ENCODE measurements at regions not wholly inside any gene's neighbourhood (a gene's known extent, or its start where the extent isn't known, plus 50 kb on each side); places are given as distances from the start of the nearest gene placed in this dataset.
A peak's percentile ranks its signal among the peaks of the same experiment; 100 is the strongest.

GRCh38 chr11:129324533-129325175, 51.0 kb upstream of the BARX2 start:
- DNase-seq = no peak

DNA sequence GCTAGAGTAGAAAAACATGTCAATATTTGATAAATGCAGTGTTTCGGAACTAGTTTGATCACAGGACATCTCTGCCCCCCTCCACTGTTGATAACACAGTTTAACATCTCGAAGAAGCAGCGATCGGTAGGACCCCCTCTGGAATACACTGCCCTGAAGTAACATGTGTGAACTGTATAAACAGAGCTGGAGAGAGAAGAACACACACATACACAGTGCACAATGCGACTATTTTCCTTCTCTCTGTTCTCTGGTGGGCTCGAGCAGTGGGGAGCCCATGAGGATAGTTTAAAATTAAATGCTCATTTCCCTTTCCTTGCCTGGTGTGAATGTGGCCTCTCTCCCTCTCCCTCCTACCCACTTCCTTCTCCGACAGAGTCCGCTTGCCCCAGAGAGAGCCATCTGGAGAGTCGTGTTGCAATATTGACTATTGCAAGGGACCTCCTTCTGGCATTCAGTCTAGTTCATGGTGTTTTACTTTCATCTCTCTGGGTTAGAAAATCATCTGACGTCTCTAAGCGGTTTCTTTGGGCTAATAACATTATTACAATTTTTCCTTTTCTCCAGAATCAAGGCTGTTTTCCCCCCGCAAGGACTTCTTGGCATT, 51.6 kb upstream of the BARX2 start:
- peak; percentile 24 for DNase-seq

- no peak for DNase-seq
Measured at GRCh38 chr11:129322941-129323340, 52.7 kb upstream of the BARX2 start.

DNA sequence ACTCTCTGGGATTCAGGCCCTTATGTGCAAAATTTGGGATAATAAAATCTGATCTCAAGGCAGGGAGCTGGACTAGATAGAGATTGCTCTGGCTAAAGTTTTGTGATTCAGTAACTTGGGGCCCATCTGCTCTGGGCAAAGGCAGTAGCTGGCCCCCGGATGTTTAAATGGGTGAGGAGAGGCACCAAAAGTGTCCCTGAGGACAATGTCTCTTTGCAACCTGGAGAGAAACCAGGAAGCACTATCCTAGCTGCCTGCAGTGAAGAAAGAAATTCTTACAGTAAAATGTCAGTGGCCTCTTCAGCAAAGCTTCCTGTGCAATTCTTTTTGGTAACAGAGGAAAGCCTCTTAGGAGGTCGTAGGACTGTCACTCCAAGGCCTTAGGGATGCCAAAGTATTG, 54.6 kb upstream of the BARX2 start:
- no peak for DNase-seq

DNA sequence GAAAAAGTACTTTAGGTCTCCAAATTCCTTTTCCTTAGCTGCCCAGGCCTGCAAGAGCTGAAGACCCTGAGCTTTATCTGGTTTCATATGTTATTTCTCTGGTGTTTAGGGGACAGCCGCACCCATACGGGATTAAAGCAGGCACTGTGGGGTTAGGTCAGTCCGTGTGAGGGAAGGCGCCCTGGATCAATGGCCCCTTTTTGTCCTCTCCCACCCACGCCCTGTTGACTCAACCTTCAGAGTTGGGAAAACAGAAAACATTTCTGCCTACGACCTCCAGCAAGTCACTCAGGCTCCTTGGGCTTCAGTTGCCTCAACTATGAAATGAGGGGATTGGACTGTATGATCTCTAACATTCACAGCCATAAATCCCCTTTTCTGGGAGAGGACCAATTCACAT, 55.2 kb upstream of the BARX2 start:
- no peak for DNase-seq

DNA sequence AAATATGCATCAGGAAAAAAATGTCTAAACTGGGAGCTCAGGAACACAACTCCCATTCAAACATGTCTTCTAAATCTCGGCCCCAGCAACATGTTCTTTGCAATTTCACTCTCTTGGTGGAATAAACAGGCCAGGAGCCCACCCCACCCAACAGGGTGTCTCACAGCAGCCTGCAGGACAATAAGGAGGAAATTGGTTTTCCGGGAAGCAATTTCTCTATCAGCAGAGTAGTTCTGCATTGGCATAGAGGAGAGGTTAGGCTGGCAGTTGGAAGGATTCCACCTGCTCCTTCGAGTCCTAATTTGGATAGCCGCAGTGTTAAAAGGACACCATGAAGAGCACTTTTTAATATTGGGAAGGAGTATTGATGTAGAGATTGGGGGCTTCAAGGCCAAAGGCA, 55.9 kb upstream of the BARX2 start:
- DNase-seq = no peak

GRCh38 chr11:129319201-129319600, 56.4 kb upstream of the BARX2 start:
- no peak for DNase-seq

DNA sequence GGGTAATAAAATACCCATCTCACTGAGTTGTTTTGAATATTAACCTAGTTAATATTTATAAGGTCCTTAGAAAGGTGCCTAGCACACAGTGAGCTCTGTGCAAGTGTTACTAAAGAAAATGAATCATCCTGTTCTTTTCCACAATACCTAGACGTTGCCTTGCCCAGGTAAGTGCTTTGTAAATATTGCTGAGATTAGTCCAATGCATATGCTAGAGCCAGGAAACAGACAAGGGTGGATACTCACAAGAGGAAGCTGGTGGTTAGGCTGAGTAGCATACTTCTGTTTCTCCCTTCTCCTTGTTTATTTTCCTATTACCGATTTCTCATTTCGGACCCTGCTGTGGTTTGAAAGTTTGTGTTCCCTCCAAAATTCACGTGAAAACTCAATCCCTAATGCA, 58.1 kb upstream of the BARX2 start:
- DNase-seq = no peak

GRCh38 chr11:129316781-129317180, 58.9 kb upstream of the BARX2 start:
- no peak for DNase-seq

GRCh38 chr11:129315781-129316579, 59.7 kb upstream of the BARX2 start:
- no peak for DNase-seq

GRCh38 chr11:129314371-129314770, 61.3 kb upstream of the BARX2 start:
- no peak for DNase-seq

DNA sequence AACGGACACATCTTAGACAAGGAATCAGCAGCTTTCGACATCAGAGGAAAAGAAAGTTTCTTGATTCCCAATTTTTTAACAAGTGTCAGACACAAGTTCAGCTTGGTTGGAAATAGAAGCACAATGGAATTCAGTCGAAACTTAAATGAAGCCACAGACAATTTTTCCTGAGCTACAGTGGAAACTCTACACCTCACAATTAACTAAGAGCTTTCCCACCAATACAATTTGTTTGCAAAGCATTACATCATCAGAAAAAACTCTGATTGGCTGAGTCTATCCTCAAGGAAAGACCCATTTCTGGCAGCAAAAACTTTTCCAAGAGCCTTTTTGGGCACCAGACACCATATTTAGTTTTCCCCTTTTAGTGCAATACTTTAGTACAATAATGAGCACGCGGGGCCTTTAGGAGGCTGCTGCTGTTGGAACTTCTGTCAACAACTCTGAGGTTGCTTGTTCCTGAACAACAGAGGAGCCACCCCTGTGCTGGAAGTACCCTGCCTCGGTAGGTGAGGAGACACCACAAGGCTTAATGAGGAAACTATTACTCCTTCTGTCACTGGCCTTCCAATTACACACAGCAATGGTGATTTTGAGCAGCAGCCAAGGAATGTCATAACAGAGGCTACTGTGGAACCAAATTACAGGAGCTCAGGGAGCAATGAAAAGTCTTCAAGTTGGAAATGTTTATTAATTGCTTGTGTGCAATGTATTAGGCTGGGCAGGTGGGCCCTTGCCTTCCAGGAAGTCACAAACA, 61.9 kb upstream of the BARX2 start:
- peak; percentile 48 for DNase-seq

- peak; percentile 44 for DNase-seq
Measured at GRCh38 chr11:129312730-129313503, 62.7 kb upstream of the BARX2 start.

DNA sequence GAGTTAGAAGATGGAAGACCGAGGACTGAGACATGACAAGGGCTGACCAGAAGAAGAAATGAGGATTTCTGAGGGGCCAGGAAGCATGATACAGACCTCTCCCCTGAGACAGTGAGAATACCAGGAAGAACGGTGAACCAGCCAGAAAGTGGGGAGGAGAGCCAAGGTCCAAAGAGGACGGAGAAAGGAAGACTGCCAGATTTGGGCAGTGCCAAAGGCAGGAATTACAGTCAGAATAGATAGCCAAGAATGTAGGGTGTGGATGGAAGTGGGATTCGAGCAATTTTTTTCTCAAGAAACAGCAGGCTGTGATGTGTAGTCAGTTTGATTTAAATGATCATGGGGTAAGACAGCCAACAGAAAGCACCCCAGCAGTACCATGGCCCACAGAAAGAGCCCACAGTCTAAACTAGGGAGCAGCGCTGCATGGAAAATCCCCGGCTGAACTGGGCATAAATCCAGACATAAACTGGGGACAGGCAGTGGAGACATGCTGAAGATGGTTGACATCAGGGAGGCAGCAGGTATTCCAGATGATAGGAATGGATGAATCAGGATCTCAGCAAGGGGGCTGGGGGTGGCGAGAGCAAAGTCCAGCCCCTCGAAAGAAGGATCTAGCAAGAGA, 67.3 kb upstream of the BARX2 start:
- no peak for DNase-seq

DNA sequence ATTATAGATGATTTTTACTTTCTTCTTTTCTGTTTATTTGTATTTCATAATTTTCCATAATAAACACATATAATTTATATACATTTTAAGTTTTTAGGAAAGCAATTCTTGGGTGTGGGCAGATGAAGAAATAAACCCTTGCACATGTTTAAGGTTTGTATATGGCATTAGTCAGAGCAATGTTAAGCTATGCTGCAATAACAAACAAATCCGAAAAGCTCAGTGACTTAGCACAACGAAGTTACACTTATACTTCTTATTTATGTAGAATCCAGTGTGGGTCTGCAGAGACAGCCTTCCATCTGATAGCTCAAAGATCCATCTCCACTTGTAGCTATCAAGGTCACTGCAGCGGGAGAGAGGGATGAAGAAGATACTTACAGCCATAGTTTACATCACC, 68.5 kb upstream of the BARX2 start:
- DNase-seq = no peak

DNA sequence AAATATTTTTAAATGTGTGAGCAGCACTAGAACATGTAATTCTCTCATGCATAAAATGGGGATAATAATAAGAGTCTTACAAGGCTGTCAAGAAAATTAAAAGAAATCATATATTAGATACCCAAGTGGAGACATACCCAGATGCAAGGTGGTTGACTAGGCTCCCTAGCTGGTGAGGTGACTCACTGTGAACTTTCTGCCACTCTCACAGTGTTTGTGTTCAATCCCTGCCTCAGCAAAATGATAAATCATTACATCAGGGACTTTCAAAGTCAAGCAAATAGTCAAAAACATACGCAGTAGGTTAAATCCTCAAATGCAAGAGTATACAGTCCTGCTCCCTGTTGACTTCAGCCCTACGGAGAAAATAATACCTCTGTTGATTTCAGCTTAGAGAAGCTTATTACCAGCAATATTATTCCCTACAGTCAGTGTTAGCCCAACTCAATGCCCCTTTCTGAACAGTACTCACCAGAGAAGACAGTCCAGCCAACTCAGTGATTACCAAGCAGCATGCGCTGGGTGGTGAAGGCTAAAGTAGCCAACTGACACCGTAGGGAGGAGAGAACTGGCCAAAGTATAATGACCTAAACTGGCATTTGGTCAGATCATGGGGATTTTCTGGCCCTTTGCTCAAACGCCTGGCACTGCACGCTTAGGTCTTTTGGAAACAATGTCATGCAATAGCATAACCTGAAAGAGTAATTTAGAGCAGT, 73.1 kb upstream of the BARX2 start:
- DNase-seq = no peak

DNA sequence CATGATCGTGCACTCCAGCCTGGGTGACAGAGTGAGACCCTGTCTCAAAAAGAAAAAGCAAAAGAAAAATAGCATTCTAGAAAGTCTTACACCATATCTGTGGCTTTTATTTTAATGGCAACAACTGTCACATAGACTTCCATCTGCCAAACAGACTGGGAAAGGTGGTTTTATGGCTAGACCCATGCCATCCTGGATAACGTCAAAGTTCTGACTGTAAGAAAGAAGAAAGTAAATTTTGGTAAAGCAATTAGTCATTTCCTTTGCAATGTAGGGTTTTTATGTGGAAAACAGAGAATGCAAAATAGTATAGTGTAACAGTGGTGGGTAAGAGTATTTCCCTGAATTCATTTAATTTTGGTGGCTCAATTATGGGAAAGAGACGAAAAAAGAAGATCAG, 75.5 kb upstream of the BARX2 start:
- DNase-seq = no peak

DNA sequence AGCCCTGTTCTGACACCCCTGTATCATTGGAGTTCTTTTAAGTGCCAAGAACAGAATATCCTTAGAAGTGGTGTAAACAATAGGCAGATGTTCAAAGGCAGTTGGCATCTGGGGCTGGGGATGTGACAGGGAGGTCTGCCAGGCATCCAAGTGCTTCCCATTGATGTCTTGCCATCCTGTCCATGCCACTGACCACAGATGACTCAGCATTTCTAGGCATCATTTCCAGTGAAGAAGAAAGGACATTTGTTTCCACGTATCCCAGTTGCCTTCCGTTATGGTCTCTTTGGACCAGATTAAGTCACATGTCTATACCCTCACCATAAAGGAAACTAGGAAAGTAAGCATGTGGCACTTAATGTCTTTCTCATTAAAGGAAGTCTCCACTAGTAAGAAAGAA, 76.7 kb upstream of the BARX2 start:
- no peak for DNase-seq

- no peak for DNase-seq
Measured at GRCh38 chr11:129295746-129296145, 79.9 kb upstream of the BARX2 start.

DNA sequence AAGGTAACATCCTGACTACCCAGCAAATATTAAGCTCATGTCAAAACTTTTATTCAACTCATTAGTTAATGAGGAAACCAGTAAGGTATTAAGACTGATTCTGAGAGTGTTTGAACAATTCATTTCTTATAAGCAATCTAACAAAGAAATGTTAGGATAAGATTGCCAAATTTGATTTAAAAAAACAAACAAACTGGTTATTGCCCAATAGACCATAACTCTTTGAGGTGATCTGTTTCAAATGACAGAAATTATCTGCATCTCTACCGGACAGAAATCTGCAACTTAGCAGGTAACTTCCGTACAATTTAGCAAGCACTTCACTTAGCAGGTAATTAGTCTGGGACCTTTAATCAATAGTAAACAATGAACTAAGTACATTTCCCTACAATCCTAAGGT, 82.9 kb upstream of the BARX2 start:
- no peak for DNase-seq

- no peak for DNase-seq
Measured at GRCh38 chr11:129292092-129292491, 83.6 kb upstream of the BARX2 start.

All from skin of body (tissue), 1 donor.